ENCODE measurements at regions not wholly inside any gene's neighbourhood (a gene's known extent, or its start where the extent isn't known, plus 50 kb on each side); places are given as distances from the start of the nearest gene placed in this dataset.

DNA sequence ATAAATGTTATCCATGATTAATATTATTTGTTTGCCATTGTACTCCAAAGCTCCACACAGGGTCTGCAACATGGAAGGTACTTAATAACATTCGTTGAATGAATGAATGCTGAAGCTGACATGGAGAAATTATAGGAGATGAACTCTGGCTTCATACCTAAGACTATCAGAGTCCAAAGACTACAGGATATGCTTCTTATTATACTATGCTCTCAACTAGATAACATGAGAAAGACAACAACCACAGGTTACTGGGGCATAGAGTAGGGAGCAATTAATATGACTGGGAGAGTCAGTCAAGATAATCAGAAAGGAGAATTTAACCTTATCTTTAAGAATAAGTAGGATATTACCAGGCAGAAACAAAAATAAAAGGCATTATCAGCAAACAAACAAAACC lies 236.3 kb upstream of the SOX5 start:
- Histone ChIP-seq H3K27ac (no peak overlapping the region), H3K9me3 (no peaks in the 10 kb centered on the region)
- no peak for ATAC-seq

DNA sequence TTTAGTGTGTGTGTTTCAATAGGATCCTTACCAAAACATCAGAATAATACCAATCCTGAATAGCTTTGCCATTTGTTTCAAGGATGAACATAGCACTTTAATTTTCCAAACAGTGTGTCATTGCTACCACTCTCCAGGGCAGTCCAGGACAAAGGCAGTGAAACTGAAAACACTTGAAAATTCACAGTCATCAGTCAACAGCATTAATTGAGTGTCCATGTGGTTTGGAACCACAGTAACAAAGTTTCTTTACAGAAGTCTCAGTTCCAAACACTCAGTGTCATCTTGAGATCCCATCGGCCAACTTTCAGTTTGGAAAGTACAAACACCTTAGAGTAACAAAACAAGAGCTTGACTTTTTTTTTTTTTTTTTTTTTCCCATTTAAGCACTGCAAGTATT lies 228.4 kb upstream of the SOX5 start:
- Histone ChIP-seq H3K4me3 (no peak overlapping the region), H3K27me3 (ENCODE audit: low read depth) (no peaks in the 10 kb centered on the region), H3K36me3 (no peaks in the 10 kb centered on the region), H3K4me1 (no peaks in the 10 kb centered on the region), H3K27ac (no peak overlapping the region), H3K9me3 (no peaks in the 10 kb centered on the region)
- ATAC-seq (peak; percentile 21 to 41), DNase-seq (no peak)
- TF ChIP-seq, protein P1, sequence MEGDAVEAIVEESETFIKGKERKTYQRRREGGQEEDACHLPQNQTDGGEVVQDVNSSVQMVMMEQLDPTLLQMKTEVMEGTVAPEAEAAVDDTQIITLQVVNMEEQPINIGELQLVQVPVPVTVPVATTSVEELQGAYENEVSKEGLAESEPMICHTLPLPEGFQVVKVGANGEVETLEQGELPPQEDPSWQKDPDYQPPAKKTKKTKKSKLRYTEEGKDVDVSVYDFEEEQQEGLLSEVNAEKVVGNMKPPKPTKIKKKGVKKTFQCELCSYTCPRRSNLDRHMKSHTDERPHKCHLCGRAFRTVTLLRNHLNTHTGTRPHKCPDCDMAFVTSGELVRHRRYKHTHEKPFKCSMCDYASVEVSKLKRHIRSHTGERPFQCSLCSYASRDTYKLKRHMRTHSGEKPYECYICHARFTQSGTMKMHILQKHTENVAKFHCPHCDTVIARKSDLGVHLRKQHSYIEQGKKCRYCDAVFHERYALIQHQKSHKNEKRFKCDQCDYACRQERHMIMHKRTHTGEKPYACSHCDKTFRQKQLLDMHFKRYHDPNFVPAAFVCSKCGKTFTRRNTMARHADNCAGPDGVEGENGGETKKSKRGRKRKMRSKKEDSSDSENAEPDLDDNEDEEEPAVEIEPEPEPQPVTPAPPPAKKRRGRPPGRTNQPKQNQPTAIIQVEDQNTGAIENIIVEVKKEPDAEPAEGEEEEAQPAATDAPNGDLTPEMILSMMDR (IDR thresholded peaks at IDR 0.05), result no peak
- intact Hi-C loops (cut with DNase I), result no loop called here

More for the DNA sequence above, 236.3 kb upstream of the SOX5 start:
- intact Hi-C loops (cut with DNase I), result no loop called here
- TF ChIP-seq, protein P1 (IDR thresholded peaks at IDR 0.05), result no peak
- Histone ChIP-seq H3K27me3 (ENCODE audit: low read depth) (no peaks in the 10 kb centered on the region), H3K36me3 (no peaks in the 10 kb centered on the region), H3K4me3 (no peak overlapping the region), H3K4me1 (no peaks in the 10 kb centered on the region)
- DNase-seq, result no peak

DNA sequence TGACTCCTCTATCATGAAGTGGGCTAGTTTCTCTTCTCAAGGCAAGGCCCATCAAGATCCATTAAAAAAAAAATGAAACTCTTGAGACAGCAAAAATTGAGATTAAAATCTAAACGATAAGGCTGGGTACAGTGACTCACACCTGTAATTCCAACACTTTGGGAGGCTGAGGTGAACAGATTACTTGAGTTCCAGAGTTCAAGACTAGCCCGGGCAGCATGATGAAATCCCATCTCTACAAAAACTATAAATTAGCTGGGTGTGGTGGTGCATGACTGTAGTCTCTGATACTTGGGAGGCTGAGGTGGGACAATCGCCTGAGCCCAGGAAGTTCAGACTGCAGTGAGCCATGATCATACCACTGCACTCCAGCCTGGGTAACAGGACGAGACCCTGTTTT lies 226.5 kb upstream of the SOX5 start:
- H3K27ac ChIP-seq, result no peak overlapping the region
- H3K27me3 ChIP-seq (ENCODE audit: low read depth), result no peaks in the 10 kb centered on the region
- no peaks in the 10 kb centered on the region for H3K36me3 ChIP-seq
- H3K9me3 ChIP-seq, result no peaks in the 10 kb centered on the region
- intact Hi-C loops (cut with DNase I), result no loop called here
- no peak overlapping the region for H3K4me3 ChIP-seq
- TF ChIP-seq, protein P1 (IDR thresholded peaks at IDR 0.05), result no peak
- H3K4me1 ChIP-seq, result no peaks in the 10 kb centered on the region
- DNase-seq, result no peak
- no peak for ATAC-seq

DNA sequence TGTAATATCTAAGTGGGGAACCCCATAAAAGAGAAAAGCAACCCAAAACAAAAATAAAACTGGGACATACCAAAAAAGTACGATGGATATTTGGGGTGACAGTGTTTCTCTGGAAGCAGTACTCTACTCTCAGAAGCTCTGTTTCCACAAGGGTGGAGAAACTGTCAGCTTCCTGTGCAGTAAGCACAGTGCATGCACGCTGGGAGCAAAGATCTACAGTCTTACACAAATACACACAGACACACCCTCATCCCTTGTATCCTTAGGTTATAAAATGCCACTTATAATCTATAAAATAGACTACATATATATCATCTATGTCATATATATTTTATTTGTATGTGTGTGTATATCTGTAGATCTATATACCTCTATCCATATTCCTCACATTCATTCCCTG lies 225.8 kb upstream of the SOX5 start:
- no peak overlapping the region for H3K4me3 ChIP-seq
- no peak for DNase-seq
- H3K4me1 ChIP-seq, result no peaks in the 10 kb centered on the region
- intact Hi-C loops (cut with DNase I), result no loop called here
- H3K27me3 ChIP-seq (ENCODE audit: low read depth), result no peaks in the 10 kb centered on the region
- TF ChIP-seq, protein P1 (IDR thresholded peaks at IDR 0.05), result no peak
- no peak overlapping the region for H3K27ac ChIP-seq
- no peaks in the 10 kb centered on the region for H3K36me3 ChIP-seq
- H3K9me3 ChIP-seq, result no peaks in the 10 kb centered on the region
- no peak for ATAC-seq

DNA sequence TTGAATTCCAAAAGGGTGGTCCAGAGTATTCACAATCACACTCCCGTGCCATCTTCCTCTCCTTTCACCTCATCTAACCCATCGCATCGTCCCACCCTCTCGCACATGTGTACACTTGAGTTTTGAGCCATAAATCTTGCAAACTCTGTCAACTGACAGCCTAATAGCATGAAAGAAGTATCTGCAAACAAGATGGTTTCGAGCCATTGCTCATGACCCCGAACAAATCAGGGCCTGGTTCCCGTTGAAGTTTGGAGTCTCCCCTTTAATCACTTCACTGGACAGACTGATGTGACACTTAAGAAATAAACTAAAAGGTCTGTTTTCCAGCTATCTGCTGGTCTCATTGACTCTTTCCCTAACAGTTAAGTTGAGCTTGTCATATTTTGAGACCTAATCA lies 223.6 kb upstream of the SOX5 start:
- Histone ChIP-seq H3K4me1 (no peaks in the 10 kb centered on the region), H3K27ac (no peak overlapping the region), H3K9me3 (no peaks in the 10 kb centered on the region), H3K4me3 (no peak overlapping the region), H3K36me3 (no peaks in the 10 kb centered on the region), H3K27me3 (ENCODE audit: low read depth) (no peaks in the 10 kb centered on the region)
- no peak for ATAC-seq
- intact Hi-C loops (cut with DNase I), result no loop called here
- DNase-seq, result no peak
- TF ChIP-seq, protein P1 (IDR thresholded peaks at IDR 0.05), result no peak

DNA sequence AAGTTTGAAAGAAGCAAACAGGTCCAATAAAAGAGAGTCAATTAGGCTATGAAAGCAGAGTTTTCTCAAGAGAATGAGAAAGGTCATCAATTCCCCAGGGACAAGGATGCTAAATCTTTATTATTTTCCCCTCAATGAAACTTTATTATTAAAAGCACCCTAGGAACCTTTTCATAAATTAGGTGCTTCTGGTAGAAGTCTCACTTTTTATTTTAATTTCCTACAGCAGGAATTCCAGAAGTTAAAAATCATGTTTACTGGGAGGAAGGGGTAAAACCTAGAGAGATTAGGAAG lies 223.2 kb upstream of the SOX5 start:
- H3K36me3 ChIP-seq, result no peaks in the 10 kb centered on the region
- no peaks in the 10 kb centered on the region for H3K27me3 ChIP-seq (ENCODE audit: low read depth)
- no peak overlapping the region for H3K27ac ChIP-seq
- ATAC-seq (no peak), DNase-seq (no peak)
- H3K4me3 ChIP-seq, result no peak overlapping the region
- intact Hi-C loops (cut with DNase I), result no loop called here
- TF ChIP-seq, protein P1 (IDR thresholded peaks at IDR 0.05), result no peak
- no peaks in the 10 kb centered on the region for H3K9me3 ChIP-seq
- no peaks in the 10 kb centered on the region for H3K4me1 ChIP-seq

All from lower lobe of right lung (tissue), 2 donors.